ENCODE measurements at regions not wholly inside any gene's neighbourhood (a gene's known extent, or its start where the extent isn't known, plus 50 kb on each side); places are given as distances from the start of the nearest gene placed in this dataset.
"Not testable (repeated sequence)": the region's sequence is repeated elsewhere in the genome, so short reads cannot be mapped to it uniquely, and the experiment has no call there.

DNA sequence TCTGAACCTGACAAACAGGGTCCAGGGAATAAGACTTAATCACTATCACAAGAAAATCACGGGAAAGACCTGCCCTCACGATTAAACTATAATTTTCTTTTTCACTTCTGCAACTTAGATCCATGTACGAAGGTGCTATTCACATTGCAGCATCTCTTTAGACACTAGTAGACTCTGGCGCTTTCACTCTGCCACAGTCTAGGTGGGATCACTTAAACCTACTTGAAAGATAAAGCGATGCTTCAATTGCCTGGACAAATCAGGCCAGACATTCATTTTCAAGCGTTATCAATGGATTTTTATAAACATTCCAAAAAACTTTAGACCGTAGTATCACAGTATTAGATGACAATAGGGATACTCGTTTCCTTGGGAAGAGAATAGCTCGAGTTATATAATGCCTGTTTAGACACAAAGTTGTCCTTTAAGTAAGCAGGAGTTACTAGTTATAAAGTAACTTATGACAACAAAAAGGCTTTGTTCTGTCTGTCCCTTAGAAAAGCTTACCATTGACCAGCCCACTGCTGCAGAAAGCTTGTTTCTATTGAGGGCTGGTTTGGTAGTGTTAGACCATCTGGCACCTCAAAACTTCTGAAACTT is 367.3 kb downstream of the UTRN start:
- peak; percentile 6 for DNase-seq (ENCODE audit: low spot score)

DNA sequence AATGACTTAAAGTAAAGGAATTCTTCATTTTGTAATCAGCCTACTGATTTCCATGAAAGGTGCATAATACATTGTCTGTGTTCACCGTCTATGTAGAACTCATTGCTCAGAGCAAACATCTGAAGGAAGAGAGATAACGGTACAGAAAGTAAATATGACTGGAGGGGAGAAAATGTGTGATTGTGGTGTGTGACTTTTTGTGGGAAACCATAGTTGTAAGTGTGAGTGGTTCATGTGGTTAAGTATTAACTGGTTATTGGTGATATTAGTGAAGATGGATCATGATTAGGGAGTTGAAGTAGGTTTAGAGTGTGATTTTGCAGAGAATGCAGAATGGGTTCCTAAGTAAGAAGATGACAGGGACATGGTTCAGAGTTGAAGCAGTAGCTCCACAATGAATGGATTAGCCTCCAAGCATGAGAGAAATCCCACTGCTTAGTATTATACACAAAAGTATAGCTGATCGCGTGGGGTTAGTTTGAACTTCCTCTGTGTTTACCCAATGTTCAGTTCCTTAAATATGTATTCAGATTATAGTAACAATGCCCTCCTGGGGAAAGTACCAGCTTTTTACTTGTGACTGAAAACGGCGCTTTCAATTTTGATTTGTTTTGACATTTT is 368.9 kb downstream of the UTRN start:
- no peak for DNase-seq (ENCODE audit: low spot score)

- DNase-seq (ENCODE audit: low spot score), result no peak
These were observed 369.4 kb downstream of the UTRN start for GRCh38 chr6:144654506-144654905.

GRCh38 chr6:144655376-144655775 is 370.2 kb downstream of the UTRN start:
- DNase-seq (ENCODE audit: low spot score), result peak; percentile 4

DNA sequence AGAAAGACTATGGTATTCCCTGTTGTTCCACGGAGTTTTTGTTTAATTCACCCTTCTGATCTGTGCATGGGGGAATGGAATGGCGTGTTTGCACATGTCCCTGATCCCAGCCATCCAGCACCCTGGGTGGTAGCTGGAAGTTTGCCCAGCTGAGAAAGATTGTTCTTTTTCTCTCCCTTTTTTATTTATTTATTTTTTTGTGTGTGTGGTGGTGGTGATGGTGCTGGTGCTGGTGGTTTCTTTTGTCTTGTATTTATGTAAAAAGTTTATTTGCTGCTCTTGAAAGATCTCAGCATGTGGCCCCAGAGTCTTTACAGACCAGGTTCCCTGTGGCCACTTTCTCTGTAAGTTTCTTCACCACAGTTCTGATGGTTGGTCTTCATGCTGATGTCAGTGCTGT is 372.6 kb downstream of the UTRN start:
- no peak for DNase-seq (ENCODE audit: low spot score)

- DNase-seq (ENCODE audit: low spot score), result no peak
These were observed 374.4 kb downstream of the UTRN start for GRCh38 chr6:144659202-144660182.

DNA sequence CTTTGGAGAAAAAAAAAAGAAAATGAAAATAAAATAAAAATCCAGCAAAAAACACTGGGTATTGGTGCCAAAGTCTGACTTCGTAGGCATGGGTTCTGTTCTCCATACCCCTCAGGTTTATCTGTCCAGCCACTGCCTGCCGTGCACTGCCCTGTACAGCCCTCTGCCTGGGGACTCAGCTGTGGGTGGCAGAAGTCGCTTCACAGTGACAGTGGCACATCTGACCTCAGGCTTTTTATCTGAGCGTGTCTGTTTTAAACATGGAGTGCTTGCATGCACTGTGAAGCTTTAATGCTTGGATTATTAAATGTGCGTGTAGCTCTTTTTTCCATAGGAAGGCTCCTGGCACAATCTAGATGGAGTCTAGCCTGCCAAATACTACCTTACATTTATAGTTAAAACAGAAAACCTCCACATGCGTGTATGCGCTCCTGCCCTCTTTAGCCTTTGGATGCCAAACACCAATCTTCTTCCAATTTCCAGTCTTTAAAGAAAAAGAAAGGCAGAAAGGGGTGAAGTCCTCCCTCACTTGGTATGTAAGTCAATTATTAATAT is 375.5 kb downstream of the UTRN start:
- DNase-seq (ENCODE audit: low spot score), result no peak

GRCh38 chr6:144661116-144661806 is 376.1 kb downstream of the UTRN start:
- DNase-seq (ENCODE audit: low spot score), result peak; percentile 21

DNA sequence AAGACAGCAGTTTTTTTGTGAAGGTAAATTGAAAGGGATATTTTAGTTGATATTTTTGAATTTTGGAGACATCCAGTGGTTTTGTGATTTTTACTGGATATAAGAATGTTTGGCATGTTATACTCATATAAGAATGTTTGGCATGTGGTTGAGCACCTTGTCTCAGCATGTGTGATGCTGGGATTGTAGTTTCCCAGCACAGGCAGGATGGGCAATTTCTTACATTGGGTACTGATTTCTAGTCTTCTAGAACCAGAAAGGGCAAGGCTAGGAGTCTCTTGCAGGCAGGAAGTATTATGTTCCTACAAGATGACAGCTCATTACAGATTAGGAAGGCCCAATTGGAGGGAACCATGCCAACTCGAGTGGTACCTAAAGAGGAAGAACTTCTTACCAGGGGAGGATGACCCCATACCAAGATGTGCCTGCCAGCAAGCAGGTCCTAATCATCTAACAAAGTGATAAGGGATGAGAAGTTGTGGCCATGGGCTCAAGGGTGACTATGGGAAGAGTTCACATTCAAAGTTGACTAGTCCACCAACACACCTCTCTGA is 377.8 kb downstream of the UTRN start:
- DNase-seq (ENCODE audit: low spot score), result no peak

DNA sequence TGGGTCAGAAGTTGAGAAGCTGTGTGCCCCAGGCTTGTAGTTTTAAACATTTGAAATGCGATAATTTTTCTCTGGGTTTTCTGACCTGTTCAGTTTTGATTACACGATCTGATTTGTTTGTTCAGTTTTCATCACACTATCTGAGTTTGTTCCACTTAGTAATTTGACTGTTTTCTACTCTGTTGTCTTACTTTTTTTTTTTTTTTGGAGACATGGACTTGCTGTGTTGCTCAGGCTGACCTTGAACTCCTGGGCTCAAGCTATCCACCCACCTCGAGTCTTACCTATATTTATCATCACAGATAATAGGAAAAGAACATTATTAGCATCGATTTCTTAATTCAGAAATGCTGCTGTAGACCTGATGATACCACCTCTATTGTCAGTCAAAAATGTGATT is 379.1 kb downstream of the UTRN start:
- no peak for DNase-seq (ENCODE audit: low spot score)

DNA sequence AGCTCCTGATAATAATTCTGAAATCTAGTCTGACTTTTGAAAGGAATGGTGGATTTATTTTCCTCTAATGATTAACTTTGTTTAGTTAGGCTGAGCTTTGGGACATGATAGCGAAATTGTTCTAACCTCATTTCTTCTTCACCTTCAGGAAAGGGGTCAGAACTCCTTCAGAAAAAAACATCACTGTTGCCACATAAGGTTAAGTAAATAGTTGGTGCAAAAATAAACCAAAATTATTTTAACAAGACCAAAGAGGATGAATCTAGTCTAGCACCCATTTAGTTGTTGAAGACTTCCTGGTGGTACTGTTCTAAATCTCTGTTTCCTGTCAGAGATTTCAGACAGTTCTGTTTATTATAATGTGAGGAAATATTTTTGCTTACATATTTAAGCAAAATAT is 379.8 kb downstream of the UTRN start:
- DNase-seq (ENCODE audit: low spot score), result no peak

DNA sequence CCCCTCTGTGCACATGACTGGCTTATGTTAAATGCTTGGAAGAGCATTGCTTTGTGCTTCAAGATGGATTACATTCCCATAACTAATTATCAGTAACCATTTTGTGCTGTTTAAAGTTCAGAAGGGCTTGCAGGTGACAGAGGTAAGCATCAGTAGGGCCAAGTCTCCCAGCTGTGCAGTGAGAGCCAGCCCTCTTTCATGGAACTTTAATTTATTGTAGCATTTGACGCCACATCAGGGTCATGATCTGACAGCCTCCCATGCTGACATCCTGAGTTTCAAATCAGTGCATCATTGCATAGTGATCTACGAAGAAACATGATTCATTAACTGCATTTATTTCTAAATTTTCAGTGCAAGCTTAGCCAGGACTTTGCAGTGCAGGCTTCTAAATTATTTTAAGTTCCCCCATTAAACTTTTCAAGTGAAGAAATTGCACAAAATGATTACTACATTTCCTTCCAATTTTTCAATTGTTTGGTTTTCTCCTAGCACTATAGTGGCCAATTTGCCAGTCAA is 380.9 kb downstream of the UTRN start:
- DNase-seq (ENCODE audit: low spot score), result no peak

GRCh38 chr6:144666781-144667180 is 381.6 kb downstream of the UTRN start:
- no peak for DNase-seq (ENCODE audit: low spot score)

GRCh38 chr6:144667532-144668503 is 382.7 kb downstream of the UTRN start:
- no peak for DNase-seq (ENCODE audit: low spot score)

GRCh38 chr6:144670259-144670658 is 385.1 kb downstream of the UTRN start:
- not testable (repeated sequence) for DNase-seq (ENCODE audit: low spot score)

DNA sequence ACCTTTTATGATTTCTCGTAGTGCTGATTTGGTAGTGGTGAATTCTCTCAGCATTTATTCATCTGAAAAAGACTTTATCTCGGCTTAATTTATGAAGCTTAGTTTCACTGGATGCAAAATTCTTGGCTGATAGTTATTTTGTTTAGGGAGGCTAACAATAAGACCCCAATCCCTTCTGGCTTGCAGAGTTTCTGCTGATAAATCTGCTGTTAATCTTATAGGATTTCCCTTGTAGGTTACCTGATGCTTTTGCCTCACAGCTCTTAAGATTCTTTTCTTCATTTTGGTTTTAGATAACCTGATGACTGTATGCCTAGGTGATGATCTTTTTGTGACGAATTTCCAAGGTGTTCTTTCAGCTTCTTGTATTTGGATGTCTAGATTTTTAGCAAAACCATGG is 388.7 kb downstream of the UTRN start:
- DNase-seq (ENCODE audit: low spot score), result no peak

DNA sequence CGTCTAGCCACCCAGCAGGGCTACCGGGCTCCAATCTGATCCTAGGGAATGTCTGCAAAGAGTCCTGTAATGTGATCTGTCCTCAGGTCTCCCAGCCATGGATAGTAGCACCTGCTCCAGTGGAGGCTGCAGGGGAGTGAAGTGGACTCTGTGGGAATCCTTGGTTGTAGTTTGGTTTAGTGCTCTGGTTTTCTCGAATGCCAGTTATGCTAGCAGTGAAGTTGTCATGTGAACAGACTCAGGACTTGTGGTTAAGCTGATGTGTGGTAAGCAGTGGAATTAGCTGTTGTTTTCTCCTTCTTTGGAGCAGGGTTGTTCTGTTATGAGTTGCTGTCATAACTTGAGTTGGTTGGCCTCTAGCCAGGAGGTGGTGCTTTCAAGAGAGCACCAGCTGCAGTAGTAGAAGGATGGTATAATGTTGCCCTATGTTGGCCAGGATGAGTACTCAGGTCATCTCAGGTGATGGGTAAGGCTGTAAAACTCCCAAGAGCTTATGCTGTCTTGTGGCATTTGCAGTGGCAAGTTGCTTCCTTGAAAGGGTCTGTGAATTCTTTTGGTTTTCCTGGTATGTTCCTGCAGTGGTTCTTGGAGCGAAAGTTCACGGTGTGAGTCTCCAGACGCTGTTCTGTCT is 390.2 kb downstream of the UTRN start:
- DNase-seq (ENCODE audit: low spot score), result no peak

DNA sequence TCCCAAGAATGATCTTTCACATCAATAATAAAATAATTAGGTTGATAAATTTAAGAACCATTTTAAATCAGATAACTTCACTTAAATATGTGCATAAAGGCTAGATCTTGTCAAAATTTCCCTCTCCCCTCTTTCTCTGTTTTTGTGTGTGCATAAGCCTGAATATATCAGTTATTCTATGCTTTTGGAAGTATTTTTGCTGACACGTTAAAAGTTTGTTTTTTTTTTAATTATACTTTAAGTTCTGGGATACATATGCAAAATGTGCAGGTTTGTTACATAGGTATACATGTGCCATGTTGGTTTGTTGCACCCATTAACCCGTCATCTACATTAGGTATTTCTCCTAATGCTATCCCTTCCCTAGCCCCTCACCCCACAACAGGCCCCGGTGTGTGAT is 391.2 kb downstream of the UTRN start:
- not testable (repeated sequence) for DNase-seq (ENCODE audit: low spot score)

DNA sequence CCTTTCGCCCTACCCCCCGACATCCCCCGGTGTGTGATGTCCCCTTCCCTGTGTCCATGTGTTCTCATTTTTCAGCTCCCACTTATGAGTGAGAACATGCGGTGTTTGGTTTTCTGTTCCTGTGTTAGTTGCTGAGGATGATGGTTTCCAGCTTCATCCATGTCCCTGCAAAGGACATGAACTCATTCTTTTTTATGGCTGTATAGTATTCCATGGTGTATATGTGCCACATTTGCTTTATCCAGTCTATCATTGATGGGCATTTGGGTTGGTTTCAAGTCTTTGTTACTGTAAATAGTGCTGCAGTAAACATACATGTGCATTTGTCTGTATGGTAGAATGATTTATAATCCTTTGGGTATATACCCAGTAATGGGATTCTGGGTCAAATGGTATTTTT is 392.1 kb downstream of the UTRN start:
- DNase-seq (ENCODE audit: low spot score), result not testable (repeated sequence)

DNA sequence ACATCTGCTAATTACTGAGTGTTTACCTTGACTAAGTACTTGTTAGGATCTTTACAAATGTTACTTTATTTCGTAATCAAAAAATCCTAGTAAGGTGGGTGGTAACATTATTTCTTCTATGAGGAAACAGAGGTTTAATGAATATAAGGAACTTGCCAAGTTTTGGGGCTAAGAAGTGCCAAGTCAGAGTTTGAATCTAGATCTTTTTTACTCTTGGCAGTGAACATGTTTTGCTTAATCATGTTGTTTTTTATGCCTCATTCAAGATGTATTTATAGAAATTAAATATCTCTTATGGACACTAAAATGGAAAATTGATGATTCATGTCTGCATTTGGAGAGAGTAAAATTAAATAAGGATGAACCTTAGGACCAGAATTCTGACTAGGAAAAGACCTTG is 393.7 kb downstream of the UTRN start:
- DNase-seq (ENCODE audit: low spot score), result no peak

Measured in COLO829 (cell line).